Body of pancreas (tissue), 4 donors: ENCODE measurements at regions not wholly inside any gene's neighbourhood (a gene's known extent, or its start where the extent isn't known, plus 50 kb on each side); places are given as distances from the start of the nearest gene placed in this dataset.

Source experiments
- ATAC-seq: fragments of 150-250 bp; one replicate; pipeline ENCODE4 v1.9.1; 2016
- DNase-seq, 4 donors: peaks; one replicate each; pipeline ENCODE4 v3.0.0-alpha.2; 2019
- H3K27ac ChIP-seq, 4 donors: fragments of 200-600 bp; sonication (generic); 1 replicate in 3 of 4; 2 replicates in 1 of 4; pipeline versions ENCODE4 v1.5.1 to v1.6.1; 2016 to 2019; ENCODE audit warnings: mild to moderate bottlenecking in 1 of 4, mixed read lengths in 1 of 4, moderate library complexity in 1 of 4
- H3K27me3 ChIP-seq, 2 donors: fragments of 200-600 bp; sonication (generic); one replicate each; pipeline ENCODE4 v1.6.0; 2016; ENCODE audit warnings: mild to moderate bottlenecking in 1 of 2
- H3K36me3 ChIP-seq, 2 donors: fragments of 200-600 bp; sonication (generic); replicated peaks in 1 of 2; 2 replicates each; pipeline ENCODE4 v1.5.1; 2016; ENCODE audit warnings: low read depth in 2 of 2; ENCODE audit not compliant: insufficient read depth in 1 of 2
- H3K4me1 ChIP-seq: fragments of 200-600 bp; sonication (generic); one replicate; pipeline ENCODE4 v1.6.0; 2016
- H3K4me3 ChIP-seq, 2 donors: fragments of 200-600 bp; sonication (generic); 1 replicate in 1 of 2; 2 replicates in 1 of 2; pipeline ENCODE4 v1.5.1; 2016 to 2019
- H3K9me3 ChIP-seq, 3 donors: fragments of 200-600 bp; sonication (generic); 1 replicate in 2 of 3; 2 replicates in 1 of 3; pipeline ENCODE4 v1.5.1; 2016
- CTCF ChIP-seq, 7 experiments: fragments of 450-650 bp in 4 of 7; fragments of 200-600 bp in 3 of 7; sonication (generic) in 3 of 7; IDR thresholded peaks; one replicate each; pipeline ENCODE4 v1.5.1; 2016 to 2019; ENCODE audit warnings: antibody characterized with exemption in 7 of 7
- POLR2A ChIP-seq, 3 donors: fragments of 450-650 bp; IDR thresholded peaks; one replicate each; pipeline ENCODE4 v1.6.1; 2016; ENCODE audit warnings: antibody characterized with exemption in 3 of 3, mild to moderate bottlenecking in 2 of 3
- WGBS, 2 donors: methylation state at CpG; one replicate each; pipeline ENCODE4 v1.1.5; 2017; 5-methylcytosine and 5-hydroxymethylcytosine counted together
- intact Hi-C: fragments of 100-400 bp; cut with DNase I; formaldehyde crosslinking; loops from one replicate; pipeline ENCODE4 v1.15.1; 2023

GRCh38 chr18:78140294-78140693 lies 839.3 kb upstream of the SALL3 start:
- H3K27me3 ChIP-seq: no peaks in the 10 kb centered on the region
- TF ChIP-seq CTCF (IDR thresholded peaks at IDR 0.05) (no peak), POLR2A (IDR thresholded peaks at IDR 0.05) (no peak)
- DNase-seq (no peak), ATAC-seq (no peak)
- H3K4me3 ChIP-seq: no peak overlapping the region
- H3K9me3 ChIP-seq: no peaks in the 10 kb centered on the region
- WGBS, 2 donors: 53 to 77% methylated on average over 9 of the region's 9 CpGs
- intact Hi-C loops: no loop called here
- H3K27ac ChIP-seq: no peak overlapping the region
- H3K4me1 ChIP-seq: no peaks in the 10 kb centered on the region
- H3K36me3 ChIP-seq: no peaks in the 10 kb centered on the region

- no peaks in the 10 kb centered on the region for H3K9me3 ChIP-seq
- WGBS, 2 donors: 47 to 54% methylated on average over 8 to 11 of the region's 11 CpGs
- H3K27ac ChIP-seq: no peak overlapping the region
- H3K36me3 ChIP-seq: no peaks in the 10 kb centered on the region
- no peak for ATAC-seq
- H3K4me3 ChIP-seq: no peak overlapping the region
- no peaks in the 10 kb centered on the region for H3K4me1 ChIP-seq
- no peak for TF ChIP-seq CTCF (IDR thresholded peaks at IDR 0.05)
- intact Hi-C loops: no loop called here
- H3K27me3 ChIP-seq: no peaks in the 10 kb centered on the region
- no peak for DNase-seq
These were observed 834.9 kb upstream of the SALL3 start for GRCh38 chr18:78144669-78145068.

GRCh38 chr18:78145096-78145495 lies 834.5 kb upstream of the SALL3 start:
- WGBS, 2 donors: 52 to 53% methylated on average over 9 of the region's 9 CpGs
- Histone ChIP-seq H3K4me1 (no peaks in the 10 kb centered on the region), H3K27ac (no peak overlapping the region), H3K4me3 (no peak overlapping the region), H3K9me3 (no peaks in the 10 kb centered on the region), H3K36me3 (no peaks in the 10 kb centered on the region), H3K27me3 (no peaks in the 10 kb centered on the region)
- ATAC-seq (no peak), DNase-seq (no peak)
- no peak for TF ChIP-seq POLR2A (IDR thresholded peaks at IDR 0.05)
- TF ChIP-seq CTCF (IDR thresholded peaks at IDR 0.05): no peak
- intact Hi-C loops: no loop called here

- no peak for ATAC-seq
- H3K36me3 ChIP-seq: no peaks in the 10 kb centered on the region
- H3K4me3 ChIP-seq: no peak overlapping the region
- intact Hi-C loops: no loop called here
- H3K9me3 ChIP-seq: no peaks in the 10 kb centered on the region
- H3K27me3 ChIP-seq: no peaks in the 10 kb centered on the region
- no peak for TF ChIP-seq CTCF (IDR thresholded peaks at IDR 0.05)
- no peak for TF ChIP-seq POLR2A (IDR thresholded peaks at IDR 0.05)
- H3K4me1 ChIP-seq: no peaks in the 10 kb centered on the region
- DNase-seq: no peak
- H3K27ac ChIP-seq: no peak overlapping the region
- 70 to 73% methylated on average over 17 of the region's 17 CpGs for WGBS, 2 donors
These were observed 833.2 kb upstream of the SALL3 start for GRCh38 chr18:78146136-78147085.

- DNase-seq (no peak), ATAC-seq (no peak)
- 61 to 70% methylated on average over 7 of the region's 7 CpGs for whole genome bisulfite sequencing, 2 donors
- H3K27ac ChIP-seq: no peak overlapping the region
- intact Hi-C loops: no loop called here
- TF ChIP-seq POLR2A (IDR thresholded peaks at IDR 0.05) (no peak), CTCF (IDR thresholded peaks at IDR 0.05) (no peak)
- no peaks in the 10 kb centered on the region for H3K9me3 ChIP-seq
- no peak overlapping the region for H3K4me3 ChIP-seq
- no peaks in the 10 kb centered on the region for H3K36me3 ChIP-seq
- H3K4me1 ChIP-seq: no peaks in the 10 kb centered on the region
- no peaks in the 10 kb centered on the region for H3K27me3 ChIP-seq
These were observed 829.0 kb upstream of the SALL3 start for GRCh38 chr18:78150590-78150989.
